ENCODE measurements at regions not wholly inside any gene's neighbourhood (a gene's known extent, or its start where the extent isn't known, plus 50 kb on each side); places are given as distances from the start of the nearest gene placed in this dataset.

DNA sequence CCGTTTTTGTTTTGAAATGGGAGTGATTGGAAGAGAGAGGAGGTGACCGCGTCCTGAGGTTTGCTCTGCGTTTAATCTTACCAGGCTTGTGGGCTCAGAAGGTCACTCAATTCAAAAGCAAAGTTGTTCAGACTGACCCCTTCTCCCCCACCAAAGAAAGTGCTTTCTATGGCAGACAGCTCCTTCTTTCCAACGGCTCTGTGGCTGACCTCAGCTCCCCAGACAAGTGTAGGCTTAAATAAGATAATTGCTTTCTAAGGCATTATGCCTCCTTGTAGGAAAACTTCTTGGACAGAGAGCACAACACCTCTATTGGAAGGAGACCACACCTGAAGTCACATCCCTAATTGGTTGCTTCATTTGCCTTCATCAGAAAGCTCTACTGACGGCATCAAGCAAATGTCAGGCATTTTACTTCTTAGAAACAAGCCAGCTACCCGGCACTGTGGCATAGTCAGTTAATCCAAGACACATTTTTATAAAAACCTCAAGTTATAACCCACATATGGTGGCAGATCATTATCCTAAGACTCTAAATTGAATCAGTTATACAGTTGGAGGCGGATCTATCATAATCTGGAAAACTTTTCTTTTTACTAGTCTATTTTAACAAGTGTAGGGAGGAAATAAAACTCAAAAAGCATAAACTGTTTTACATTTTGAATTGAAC is 94.9 kb downstream of the TMEM174 start:
- no peak overlapping the region for H3K4me3 ChIP-seq (ENCODE audit: low read depth, low read length)

DNA sequence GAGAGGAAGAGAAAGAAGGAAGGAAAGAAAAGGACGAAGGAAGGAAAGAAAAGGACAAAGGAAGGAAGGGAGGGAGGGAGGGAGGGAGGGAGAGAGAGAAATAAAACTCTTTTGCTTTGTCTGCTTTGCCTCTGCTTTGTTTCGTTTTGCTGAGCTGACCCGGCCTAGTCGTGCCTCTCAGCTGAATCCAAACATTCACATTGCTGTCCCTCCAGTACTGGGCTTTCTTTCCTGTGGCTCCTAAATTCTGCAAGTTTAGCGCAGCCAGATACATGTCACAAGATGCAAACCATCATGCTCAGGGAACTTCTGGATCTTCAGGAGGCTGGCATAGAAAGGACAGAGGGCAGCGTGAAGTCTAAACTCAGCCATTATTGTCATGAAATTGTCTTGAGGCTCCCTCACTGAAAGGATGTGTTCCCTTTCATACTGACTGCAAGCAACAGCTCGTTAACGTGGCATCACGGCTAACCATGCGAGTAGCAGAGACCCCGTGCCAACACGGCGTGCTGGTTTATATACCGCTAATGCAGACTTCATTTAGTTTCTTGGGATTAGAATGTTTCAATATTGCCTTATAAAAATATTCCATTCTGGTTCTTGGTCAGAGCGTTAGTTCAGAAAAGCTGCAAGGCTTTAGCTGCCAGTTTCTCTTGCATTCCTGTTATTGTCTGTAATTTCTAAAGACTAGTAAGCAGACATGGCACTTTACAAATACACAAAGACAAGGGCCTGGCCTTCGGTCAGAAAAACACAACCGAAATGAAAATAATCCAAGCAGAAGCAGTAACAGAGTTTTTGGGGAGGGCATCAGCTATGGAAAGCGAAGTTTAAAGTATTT is 94.2 kb downstream of the TMEM174 start:
- H3K4me3 ChIP-seq (ENCODE audit: low read depth, low read length), result no peak overlapping the region

DNA sequence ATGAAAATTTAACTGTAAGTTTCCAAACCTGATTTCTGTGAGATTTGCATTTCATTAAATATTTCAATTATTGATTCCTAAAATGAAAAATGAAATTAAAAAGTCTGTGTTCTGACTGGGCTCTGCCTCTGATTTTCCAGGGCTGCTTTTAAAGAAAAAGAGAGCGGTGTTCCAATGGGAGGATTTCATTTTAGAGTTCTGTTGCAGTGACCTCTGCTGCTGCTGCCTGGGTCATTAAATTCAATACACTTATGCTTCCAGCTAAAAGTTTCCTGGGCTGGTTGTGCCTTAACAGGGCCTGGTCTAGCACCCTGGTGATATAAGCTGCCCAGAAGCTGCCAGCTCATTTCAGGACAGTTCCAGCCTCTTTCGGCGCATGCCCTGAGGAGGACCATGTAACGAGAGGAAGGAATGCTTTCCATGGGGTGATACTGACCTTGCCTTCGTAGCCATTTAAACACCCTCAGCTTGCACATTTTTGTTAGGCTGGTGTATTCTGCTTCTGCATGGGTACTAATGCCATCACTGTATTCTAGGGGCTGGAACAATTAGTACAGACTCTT is 93.3 kb downstream of the TMEM174 start:
- H3K4me3 ChIP-seq (ENCODE audit: low read depth, low read length), result no peak overlapping the region

DNA sequence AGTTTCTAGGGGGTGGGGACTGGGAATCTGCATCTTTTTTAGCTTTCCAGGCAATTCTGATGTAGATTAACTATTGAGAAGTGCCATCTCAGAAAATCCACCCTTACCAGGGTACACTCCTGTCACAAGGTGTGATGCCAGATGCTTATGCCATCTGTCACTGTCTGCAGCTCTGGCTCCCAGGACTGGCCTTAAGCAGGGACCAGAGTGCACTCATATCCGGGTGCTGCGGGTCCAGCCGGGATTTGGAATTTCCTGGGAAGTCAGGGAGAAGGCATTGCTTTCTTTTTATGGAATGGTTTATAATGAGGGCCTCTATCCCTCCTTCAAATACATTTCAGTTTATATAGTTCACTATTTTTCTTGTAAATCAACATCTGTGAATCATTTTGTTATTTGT is 92.6 kb downstream of the TMEM174 start:
- H3K4me3 ChIP-seq (ENCODE audit: low read depth, low read length), result no peak overlapping the region

DNA sequence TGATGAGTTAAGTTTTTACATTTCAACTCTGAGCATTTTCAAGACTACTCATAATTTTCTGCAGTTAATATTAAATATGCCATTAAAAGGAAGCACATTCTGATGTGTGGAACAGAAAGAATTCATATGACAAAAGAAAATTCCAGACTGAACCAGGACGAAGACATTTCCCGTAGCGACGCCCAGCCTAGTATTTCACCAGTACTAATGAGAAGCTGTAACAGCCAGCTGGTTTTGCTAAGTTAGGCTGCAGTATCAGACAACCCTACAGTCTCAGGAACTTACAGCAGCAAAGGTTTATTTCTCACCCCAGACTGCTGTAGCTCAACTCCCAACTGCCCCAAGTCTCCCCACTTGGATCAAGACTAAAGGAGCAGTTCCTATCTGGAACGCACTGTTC is 91.6 kb downstream of the TMEM174 start:
- no peak overlapping the region for H3K4me3 ChIP-seq (ENCODE audit: low read depth, low read length)

DNA sequence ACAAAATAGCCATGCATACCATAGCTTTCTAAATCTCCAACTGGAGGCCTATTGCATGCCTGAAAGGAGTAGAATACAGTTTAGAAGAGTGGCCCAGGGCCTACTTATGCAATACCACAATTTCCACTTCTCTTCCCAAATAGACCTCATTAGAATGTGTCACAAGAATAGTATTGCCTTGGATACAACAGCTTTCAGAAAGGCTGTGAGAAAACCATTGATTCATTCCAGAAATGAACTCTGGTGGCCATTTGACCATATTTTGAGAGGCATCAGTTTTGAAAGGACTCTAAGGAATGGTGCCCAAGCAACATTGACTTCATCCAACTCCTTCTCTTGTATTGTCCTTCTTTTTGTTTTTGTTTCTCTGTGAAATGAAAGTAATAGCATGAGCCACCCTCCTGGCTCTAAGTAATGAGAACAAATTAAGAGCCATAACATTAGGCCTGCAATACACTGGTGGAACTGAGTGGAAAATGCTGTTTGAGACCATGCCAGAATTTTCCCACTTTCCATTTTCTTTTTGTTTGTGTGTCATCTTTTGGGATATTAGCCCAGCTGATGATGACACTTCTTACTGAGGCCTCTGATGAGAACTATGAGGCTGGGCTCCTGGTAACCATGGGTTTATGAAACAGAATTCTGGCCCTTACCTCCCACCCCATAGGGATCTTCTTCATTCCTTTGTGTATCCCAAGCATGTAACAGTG is 90.2 kb downstream of the TMEM174 start:
- no peak overlapping the region for H3K4me3 ChIP-seq (ENCODE audit: low read depth, low read length)

DNA sequence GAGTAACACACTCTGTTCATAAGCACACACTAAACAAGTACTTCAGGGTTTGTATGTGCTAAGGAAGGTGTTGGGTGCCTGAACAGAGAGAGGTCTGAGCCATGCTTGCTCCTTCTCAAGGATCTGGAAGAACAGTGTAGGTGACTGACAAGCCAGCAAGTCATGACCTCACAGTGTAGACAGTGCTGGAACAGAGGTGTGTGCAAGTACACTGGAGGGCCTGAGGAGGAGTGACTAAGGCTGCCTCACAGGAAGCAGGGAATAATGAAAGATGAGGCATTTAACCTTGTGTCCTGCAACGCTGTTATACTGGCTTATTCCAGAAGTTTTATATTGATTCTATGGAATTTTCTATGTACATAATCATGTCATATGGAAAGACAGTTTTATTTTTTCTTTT is 83.9 kb downstream of the TMEM174 start:
- H3K4me3 ChIP-seq (ENCODE audit: low read depth, low read length), result no peak overlapping the region

DNA sequence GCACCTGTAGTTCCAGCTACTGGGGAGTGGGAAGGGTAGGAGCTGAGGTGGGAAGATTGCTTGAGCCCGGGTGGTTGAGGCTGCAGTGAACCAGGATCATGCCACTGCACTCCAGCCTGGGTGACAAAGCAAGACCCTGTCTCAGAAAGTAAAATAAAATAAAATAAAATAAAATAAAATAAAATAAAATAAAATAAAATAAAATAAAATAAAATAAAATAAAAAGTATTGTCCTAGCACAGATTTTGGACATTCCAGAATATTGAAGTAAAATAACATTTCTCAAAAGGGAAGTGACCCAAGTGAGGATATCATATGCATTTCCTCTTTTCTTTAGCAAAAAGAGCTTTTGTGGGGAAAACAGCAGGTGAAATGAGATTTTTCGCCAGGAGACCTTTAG is 83.5 kb downstream of the TMEM174 start:
- H3K4me3 ChIP-seq (ENCODE audit: low read depth, low read length), result no peak overlapping the region

DNA sequence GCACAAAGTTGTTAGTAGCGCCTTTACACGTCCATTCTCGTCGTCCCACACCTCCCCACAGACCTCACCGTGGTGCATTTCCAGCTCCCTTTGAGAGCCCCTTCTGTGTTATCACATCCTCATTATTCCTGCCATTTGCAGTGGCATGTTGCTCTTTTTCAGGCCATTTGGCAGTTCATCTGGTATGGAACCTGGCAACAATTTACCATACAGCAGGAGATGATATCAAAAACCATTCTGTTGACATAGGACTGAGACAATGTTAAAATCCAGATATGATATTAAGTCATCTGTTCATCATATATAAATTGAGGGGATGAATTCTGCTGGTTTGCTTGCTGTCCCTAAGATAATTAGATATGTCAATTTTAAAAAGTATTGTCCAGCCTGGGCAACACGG is 83.0 kb downstream of the TMEM174 start:
- no peak overlapping the region for H3K4me3 ChIP-seq (ENCODE audit: low read depth, low read length)

DNA sequence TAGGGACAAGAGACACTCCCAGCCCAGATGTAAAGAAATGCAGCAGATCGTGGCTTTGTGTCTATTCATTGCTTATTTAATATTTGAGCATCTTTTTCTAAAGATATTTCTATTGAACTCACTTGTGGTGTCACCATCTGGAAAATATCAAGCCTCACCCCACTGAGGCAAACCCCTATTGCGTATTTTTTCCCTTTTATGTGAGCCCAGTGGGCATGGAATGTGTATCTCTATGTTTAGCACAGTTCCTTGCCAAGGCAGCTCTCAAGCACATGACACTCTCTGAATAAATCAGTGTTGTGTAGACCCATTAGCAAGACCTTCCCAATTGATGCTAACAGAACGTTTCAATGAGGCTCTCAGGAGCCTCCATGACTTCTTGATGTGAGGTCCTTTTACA is 81.6 kb downstream of the TMEM174 start:
- H3K4me3 ChIP-seq (ENCODE audit: low read depth, low read length), result no peak overlapping the region

DNA sequence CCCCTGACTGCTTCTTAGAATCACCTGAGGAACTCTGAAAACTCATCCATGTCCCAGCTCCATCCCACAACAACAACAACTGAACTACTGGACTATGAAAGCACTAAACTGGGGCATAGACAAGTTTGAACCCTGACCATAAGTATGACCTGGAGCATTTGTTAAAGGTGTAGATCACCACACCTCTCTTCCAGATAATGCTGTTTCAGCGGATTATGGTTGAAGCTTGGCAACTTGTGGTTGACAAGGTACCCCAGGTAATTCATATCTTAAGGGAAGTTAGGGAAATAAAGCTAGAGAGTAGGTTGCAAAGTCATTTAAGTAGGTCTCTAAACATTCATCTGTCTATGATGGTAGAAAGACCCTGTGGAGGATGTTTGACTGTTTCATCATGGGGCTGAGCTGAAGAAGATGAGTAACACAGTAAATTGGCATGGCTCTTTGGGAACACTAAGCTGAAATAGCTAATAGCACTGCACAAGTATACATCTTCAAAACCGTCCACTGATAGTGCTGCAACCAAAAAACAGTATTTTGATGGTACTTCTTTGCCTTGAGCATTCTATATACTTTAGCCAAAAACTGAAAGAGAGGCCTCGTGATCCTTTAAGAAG is 80.2 kb downstream of the TMEM174 start:
- no peak overlapping the region for H3K4me3 ChIP-seq (ENCODE audit: low read depth, low read length)

DNA sequence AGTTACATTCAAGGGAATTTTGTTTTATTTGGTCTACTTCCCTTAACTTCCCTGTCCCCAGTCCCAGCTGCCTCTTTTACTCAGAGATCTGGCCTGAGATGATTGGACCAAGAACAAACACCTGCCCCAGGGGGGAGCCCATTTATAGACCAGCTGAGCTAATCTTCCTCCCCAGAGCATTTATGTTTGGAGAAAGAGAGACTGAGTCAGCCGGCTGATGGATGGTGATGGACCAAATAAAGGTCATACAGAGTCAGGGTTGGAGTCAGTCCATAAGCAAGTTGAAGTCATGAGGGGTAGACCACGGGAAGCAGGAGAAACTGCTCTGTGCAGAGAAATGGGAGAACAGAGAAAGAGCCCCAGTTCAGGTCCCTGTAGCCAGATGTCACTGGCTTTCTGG is 77.7 kb downstream of the TMEM174 start:
- no peak overlapping the region for H3K4me3 ChIP-seq (ENCODE audit: low read depth, low read length)

DNA sequence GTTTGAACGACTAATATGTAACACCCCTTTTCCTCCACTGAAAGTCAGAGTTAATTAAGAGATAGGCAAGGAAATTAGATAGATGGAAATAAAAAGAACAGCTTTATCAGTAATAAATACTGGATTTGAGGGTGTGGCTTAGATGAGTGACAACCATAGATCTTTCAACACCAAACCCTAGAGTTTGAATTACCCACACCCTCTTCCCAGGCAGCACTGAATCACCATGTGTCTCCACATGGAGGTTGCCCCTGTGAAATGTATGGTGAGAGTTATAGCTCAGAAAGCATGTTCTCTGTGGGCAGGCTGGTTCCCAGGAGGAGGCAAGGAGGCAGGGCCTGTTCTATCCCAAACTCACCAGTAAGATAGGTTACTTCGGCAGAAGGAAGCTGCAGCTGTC is 69.7 kb downstream of the TMEM174 start:
- no peak overlapping the region for H3K4me3 ChIP-seq (ENCODE audit: low read depth, low read length)

DNA sequence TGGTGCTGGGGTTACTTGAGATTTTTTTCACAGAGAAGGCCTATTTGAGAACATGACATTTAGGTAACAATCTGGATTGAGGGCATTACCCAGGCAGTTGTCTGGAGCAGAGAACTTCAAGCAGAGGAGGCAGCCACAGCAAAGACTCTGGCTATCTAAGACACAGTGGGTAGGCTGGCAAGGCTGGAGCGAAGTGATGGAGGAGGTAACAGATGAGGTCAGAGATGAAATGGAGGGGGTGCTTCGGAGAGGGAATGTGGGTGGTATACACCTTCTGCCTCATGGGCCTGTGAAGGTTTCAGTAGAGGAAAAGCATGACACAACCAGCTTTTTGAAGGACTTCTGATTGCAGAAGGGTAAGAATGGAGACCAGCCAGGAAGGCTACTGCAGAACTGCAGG is 65.9 kb downstream of the TMEM174 start:
- H3K4me3 ChIP-seq (ENCODE audit: low read depth, low read length), result no peak overlapping the region

DNA sequence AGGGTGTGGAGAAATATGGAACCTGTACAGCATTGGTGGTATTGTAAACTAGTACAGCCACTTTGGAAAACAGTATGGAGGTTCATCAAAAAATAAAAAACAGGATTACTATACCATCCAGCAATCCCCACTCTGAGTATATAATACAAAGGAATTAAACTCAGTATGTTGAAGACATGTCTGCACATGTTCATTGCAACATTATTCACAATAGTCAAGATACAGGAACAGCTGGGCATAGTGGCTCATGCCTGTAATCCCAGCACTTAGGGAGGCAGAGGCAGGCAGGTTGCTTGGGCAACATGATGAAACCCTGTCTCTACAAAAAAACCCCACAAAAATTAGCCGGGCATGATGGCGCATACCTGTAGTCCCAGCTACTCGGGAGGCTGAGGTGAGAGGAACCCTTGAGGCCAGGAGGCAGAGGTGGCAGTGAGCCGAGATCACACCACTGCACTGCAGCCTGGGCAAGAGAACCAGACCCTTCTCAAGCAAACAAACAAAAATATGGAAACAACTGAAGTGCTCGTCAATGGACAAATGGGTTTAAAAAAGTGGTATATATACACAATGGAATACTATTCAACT is 63.6 kb downstream of the TMEM174 start:
- no peak overlapping the region for H3K4me3 ChIP-seq (ENCODE audit: low read depth, low read length)

DNA sequence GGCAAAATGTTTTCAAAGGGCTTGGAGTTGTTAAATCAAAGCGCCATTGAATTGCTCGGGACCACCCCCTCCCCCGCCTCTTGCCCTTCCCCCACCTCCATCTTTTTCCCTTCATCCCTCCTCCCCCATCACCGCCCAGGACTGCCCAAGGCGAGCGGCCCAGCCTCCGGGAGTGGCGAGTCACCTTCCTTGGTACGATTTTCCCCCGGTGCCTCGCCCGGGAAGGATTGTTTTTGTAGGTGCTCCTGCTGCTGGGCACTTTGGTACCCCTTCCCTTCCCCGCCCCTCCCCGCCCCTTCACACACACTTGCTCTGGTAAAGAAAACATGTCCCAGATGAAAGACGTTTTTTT is 61.2 kb downstream of the TMEM174 start:
- H3K4me3 ChIP-seq (ENCODE audit: low read depth, low read length), result peak overlapping the region; percentile 17

DNA sequence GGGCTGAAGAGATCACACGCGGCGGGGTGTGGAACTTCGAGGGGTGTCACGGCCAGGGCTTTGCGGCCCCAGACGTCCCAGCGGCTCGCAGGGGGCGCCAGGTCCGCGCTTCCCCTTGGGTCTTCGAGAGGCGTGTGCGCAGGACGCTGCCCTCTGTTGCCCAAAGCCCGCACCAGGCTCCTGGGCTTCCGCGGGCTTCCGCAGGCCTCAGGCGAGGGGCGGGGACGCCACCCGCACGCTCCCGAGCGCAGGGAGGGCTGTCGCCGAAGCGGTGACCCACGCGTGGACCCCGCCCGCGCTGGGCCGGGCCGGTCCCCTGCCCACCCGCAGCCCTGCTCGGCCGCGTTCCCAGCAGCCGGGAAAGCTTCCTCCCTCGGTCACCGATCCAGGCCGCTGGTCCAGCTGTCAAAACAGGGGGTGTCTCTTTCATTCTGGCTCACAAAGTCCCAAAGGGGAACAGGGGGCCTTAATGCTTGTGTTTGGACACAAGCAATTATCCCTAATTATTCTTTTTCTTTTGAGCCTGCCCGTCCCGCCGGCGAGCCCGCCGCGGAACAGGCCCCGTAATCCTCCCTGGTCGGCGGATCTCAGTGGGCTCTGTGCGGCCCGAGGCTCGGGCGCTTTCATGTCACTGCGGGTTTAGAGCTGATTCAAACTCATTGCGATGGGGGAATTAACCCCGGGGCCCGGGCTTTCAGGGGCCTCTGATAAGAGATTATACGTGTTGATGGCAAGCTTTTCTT is 60.6 kb downstream of the TMEM174 start:
- peak overlapping the region; percentile 17 for H3K4me3 ChIP-seq (ENCODE audit: low read depth, low read length)

DNA sequence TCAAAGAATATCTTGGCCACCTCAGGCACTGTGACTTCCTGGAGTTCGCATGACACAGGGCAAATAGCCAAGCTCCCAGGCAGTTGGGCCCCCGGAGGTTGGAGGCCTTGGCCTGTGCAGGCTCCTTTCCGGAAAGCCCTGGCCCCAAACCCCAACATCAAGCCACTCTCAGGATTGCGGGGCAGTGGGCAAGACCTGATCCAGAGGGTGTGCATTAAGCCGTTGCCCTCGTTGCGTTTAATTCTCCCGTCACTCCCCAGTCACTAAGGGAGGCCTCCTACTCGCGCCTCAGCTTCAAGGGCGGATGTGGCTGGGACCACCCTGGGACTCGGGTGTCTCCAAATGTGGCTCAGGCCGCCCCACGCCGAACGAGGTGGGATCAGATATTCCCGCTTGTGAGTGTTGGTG is 60.1 kb downstream of the TMEM174 start:
- H3K4me3 ChIP-seq (ENCODE audit: low read depth, low read length), result no peak overlapping the region

DNA sequence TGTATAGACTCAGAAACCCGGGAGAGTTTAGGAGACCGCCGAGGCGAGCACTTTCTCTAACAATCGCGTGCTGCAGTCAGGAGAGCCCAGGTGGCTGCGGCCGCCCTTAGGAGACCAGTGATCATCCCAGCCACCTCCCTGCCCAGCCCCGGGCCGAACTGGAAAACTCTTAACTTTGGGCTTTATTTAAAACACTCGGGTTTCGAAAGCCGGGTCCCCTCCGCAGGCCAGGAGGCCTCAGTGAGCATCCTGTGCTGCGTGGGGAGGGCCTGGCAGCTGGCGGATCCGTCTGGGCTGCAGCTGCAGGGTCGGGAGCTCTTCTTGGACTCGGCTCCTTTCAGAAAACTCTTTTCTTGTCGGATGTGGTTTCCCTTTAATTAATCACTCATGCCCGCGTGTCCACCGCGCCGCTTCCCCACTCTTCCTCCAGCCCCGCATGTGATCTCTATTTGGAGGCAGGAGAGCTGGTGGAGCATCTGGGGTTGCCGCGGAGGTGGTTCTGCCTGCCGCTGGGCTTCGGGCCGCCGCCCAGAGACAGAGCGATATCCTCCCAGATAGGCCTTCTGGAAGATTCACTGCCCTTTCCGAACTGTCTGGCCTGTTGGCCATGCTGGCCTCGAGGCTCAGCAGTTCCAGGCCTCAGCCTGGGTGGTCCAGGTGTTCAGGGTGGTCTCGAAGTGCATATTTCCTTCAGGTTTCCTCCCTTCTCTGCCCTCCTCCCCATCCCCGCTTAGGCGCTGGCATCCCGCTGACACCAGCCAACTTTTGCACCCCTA is 59.5 kb downstream of the TMEM174 start:
- no peak overlapping the region for H3K4me3 ChIP-seq (ENCODE audit: low read depth, low read length)

Data from iPS-11a (cell line).